Neural crest cell (in vitro differentiated cells): ENCODE measurements at regions not wholly inside any gene's neighbourhood (a gene's known extent, or its start where the extent isn't known, plus 50 kb on each side); places are given as distances from the start of the nearest gene placed in this dataset.

ENCODE experiments used
- DNase-seq: peaks from one replicate; pipeline ENCODE4 v3.0.0; 2021; ENCODE audit warnings: low read depth, mixed read lengths, low spot score
- H3K27ac Mint-ChIP-seq: one replicate; pipeline ENCODE4 v1.8.0; 2021; ENCODE audit warnings: mild to moderate bottlenecking, mixed read lengths; ENCODE audit not compliant: unreplicated experiment
- H3K27me3 Mint-ChIP-seq: 2 replicates; pipeline ENCODE4 v1.8.0; 2021; ENCODE audit warnings: low read depth, mild to moderate bottlenecking, mixed read lengths
- H3K36me3 Mint-ChIP-seq: 2 replicates; pipeline ENCODE4 v1.8.0; 2021; ENCODE audit warnings: low read depth, mild to moderate bottlenecking, mixed read lengths
- H3K4me1 Mint-ChIP-seq: 2 replicates; pipeline ENCODE4 v1.8.0; 2021; ENCODE audit warnings: mixed read lengths
- H3K4me3 Mint-ChIP-seq: one replicate; pipeline ENCODE4 v1.8.0; 2021; ENCODE audit warnings: mild to moderate bottlenecking, mixed read lengths
- H3K9me3 Mint-ChIP-seq: 2 replicates; pipeline ENCODE4 v1.8.0; 2021; ENCODE audit warnings: mixed read lengths
- CTCF ChIP-seq: fragments of 200-600 bp; sonication (generic); conservative IDR thresholded peaks from 2 replicates; pipeline ENCODE4 v1.5.0; 2021; ENCODE audit warnings: antibody characterized with exemption, mild to moderate bottlenecking

GRCh38 chr2:188813315-188813714 lies 160.9 kb upstream of the COL3A1 start:
- DNase-seq = no peak
- Mint-ChIP-seq H3K36me3 (no peaks in the 10 kb centered on the region), H3K9me3 (peaks cover under 1% of the 10 kb centered on the region), H3K27me3 (no peaks in the 10 kb centered on the region), H3K4me1 (no peaks in the 10 kb centered on the region), H3K27ac (no peak overlapping the region), H3K4me3 (no peak overlapping the region)
- no peak for TF ChIP-seq CTCF

GRCh38 chr2:188813857-188814256 lies 160.3 kb upstream of the COL3A1 start:
- H3K27ac Mint-ChIP-seq = no peak overlapping the region
- no peak for TF ChIP-seq CTCF
- no peak for DNase-seq
- no peaks in the 10 kb centered on the region for H3K27me3 Mint-ChIP-seq
- no peaks in the 10 kb centered on the region for H3K9me3 Mint-ChIP-seq
- no peaks in the 10 kb centered on the region for H3K4me1 Mint-ChIP-seq
- H3K36me3 Mint-ChIP-seq = no peaks in the 10 kb centered on the region
- no peak overlapping the region for H3K4me3 Mint-ChIP-seq

- H3K27me3 Mint-ChIP-seq = no peaks in the 10 kb centered on the region
- DNase-seq = no peak
- no peak overlapping the region for H3K27ac Mint-ChIP-seq
- TF ChIP-seq CTCF = no peak
- H3K4me3 Mint-ChIP-seq = no peak overlapping the region
- H3K36me3 Mint-ChIP-seq = no peaks in the 10 kb centered on the region
- H3K9me3 Mint-ChIP-seq = no peaks in the 10 kb centered on the region
- no peaks in the 10 kb centered on the region for H3K4me1 Mint-ChIP-seq
These were observed 155.2 kb upstream of the COL3A1 start for GRCh38 chr2:188819011-188819410.

GRCh38 chr2:188819792-188820191 lies 154.4 kb upstream of the COL3A1 start:
- no peaks in the 10 kb centered on the region for H3K4me1 Mint-ChIP-seq
- no peak for TF ChIP-seq CTCF
- no peak overlapping the region for H3K27ac Mint-ChIP-seq
- no peaks in the 10 kb centered on the region for H3K9me3 Mint-ChIP-seq
- no peak overlapping the region for H3K4me3 Mint-ChIP-seq
- DNase-seq = no peak
- no peaks in the 10 kb centered on the region for H3K36me3 Mint-ChIP-seq
- H3K27me3 Mint-ChIP-seq = no peaks in the 10 kb centered on the region

GRCh38 chr2:188820576-188820975 lies 153.6 kb upstream of the COL3A1 start:
- no peaks in the 10 kb centered on the region for H3K27me3 Mint-ChIP-seq
- no peak for TF ChIP-seq CTCF
- H3K27ac Mint-ChIP-seq = no peak overlapping the region
- no peak overlapping the region for H3K4me3 Mint-ChIP-seq
- DNase-seq = no peak
- H3K36me3 Mint-ChIP-seq = no peaks in the 10 kb centered on the region
- no peaks in the 10 kb centered on the region for H3K9me3 Mint-ChIP-seq
- H3K4me1 Mint-ChIP-seq = no peaks in the 10 kb centered on the region

GRCh38 chr2:188824125-188824524 lies 150.0 kb upstream of the COL3A1 start:
- no peaks in the 10 kb centered on the region for H3K4me1 Mint-ChIP-seq
- no peaks in the 10 kb centered on the region for H3K27me3 Mint-ChIP-seq
- H3K4me3 Mint-ChIP-seq = no peak overlapping the region
- H3K27ac Mint-ChIP-seq = no peak overlapping the region
- no peak for DNase-seq
- H3K36me3 Mint-ChIP-seq = no peaks in the 10 kb centered on the region
- no peaks in the 10 kb centered on the region for H3K9me3 Mint-ChIP-seq
- TF ChIP-seq CTCF = no peak
